ENCODE measurements at regions not wholly inside any gene's neighbourhood (a gene's known extent, or its start where the extent isn't known, plus 50 kb on each side); places are given as distances from the start of the nearest gene placed in this dataset.

GRCh38 chr12:42779186-42779859, 189.8 kb upstream of the PRICKLE1 start (continued):
- TF ChIP-seq MAX (IDR thresholded peaks at IDR 0.05) = no peak
- TF ChIP-seq EGR1 (IDR thresholded peaks at IDR 0.05; ENCODE audit: low read depth in 2 of 2) = no peak
- TF ChIP-seq NR2F2 (IDR thresholded peaks at IDR 0.05) = no peak
- TF ChIP-seq GABPA (IDR thresholded peaks at IDR 0.05 in 1 of 2, conservative IDR thresholded peaks at IDR 0.05 in 1 of 2) = no peak

DNA sequence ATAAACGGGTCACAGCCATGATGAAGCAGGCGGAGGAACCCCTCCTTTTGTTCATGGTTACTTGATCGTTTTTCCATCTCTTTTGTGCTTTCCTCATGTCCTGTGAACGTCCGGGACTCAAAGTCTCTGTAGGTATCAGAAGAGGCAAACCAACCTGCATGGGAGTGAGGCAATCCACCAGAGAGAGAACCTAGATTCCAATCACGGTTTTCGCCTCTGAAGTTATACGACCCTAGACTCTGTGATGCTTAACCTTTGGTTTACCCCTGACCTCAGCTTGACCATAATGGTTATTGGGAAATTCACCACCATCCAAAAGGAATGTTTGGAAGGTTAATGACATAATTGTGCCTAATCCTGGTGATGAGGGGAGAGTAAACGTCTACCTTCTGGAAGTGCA, 186.8 kb upstream of the PRICKLE1 start:
- Histone ChIP-seq H3K4me3 (ENCODE audit: low read depth in 1 of 3, low read length in 3 of 3) (no peak overlapping the region), H3K27me3 (ENCODE audit: control insufficient read depth in 4 of 4, insufficient read depth in 4 of 4, low read length in 3 of 4) (no peaks in the 10 kb centered on the region), H3K36me3 (ENCODE audit: control insufficient read depth in 4 of 4, insufficient read depth in 3 of 4, low read depth in 1 of 4, low read length in 3 of 4) (no peaks in the 10 kb centered on the region), H3K9ac (ENCODE audit: low read depth in 1 of 2, low read length in 2 of 2) (no peak overlapping the region), H3K27ac (ENCODE audit: low read depth in 1 of 2, low read length in 2 of 2) (no peak overlapping the region), H3K4me1 (ENCODE audit: control insufficient read depth in 4 of 4, insufficient read depth in 4 of 4, low read length in 3 of 4) (no peaks in the 10 kb centered on the region), H3K9me3 (ENCODE audit: control insufficient read depth in 4 of 4, low read length in 3 of 4) (peaks cover 0 to 3% (median under 1%) of the 10 kb centered on the region in 4 donors)
- DNase-seq (ENCODE audit: low spot score) = no peak
- TF ChIP-seq, protein P1, sequence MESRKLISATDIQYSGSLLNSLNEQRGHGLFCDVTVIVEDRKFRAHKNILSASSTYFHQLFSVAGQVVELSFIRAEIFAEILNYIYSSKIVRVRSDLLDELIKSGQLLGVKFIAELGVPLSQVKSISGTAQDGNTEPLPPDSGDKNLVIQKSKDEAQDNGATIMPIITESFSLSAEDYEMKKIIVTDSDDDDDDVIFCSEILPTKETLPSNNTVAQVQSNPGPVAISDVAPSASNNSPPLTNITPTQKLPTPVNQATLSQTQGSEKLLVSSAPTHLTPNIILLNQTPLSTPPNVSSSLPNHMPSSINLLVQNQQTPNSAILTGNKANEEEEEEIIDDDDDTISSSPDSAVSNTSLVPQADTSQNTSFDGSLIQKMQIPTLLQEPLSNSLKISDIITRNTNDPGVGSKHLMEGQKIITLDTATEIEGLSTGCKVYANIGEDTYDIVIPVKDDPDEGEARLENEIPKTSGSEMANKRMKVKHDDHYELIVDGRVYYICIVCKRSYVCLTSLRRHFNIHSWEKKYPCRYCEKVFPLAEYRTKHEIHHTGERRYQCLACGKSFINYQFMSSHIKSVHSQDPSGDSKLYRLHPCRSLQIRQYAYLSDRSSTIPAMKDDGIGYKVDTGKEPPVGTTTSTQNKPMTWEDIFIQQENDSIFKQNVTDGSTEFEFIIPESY (IDR thresholded peaks at IDR 0.05) = no peak
- TF ChIP-seq EGR1 (IDR thresholded peaks at IDR 0.05; ENCODE audit: low read depth in 2 of 2) = no peak
- no peak for TF ChIP-seq TAF1 (conservative IDR thresholded peaks at IDR 0.05)
- no peak for TF ChIP-seq GABPA (IDR thresholded peaks at IDR 0.05 in 1 of 2, conservative IDR thresholded peaks at IDR 0.05 in 1 of 2)
- no peak for TF ChIP-seq FOXA2 (IDR thresholded peaks at IDR 0.05)
- WGBS = 61% methylated on average over 9 of the region's 9 CpGs

GRCh38 chr12:42774238-42774637, 184.7 kb upstream of the PRICKLE1 start:
- peaks cover 0 to 3% (median under 1%) of the 10 kb centered on the region in 4 donors for H3K9me3 ChIP-seq (ENCODE audit: control insufficient read depth in 4 of 4, low read length in 3 of 4)
- no peak overlapping the region for H3K4me3 ChIP-seq (ENCODE audit: low read depth in 1 of 3, low read length in 3 of 3)
- no peak overlapping the region for H3K27ac ChIP-seq (ENCODE audit: low read depth in 1 of 2, low read length in 2 of 2)
- H3K36me3 ChIP-seq (ENCODE audit: control insufficient read depth in 4 of 4, insufficient read depth in 3 of 4, low read depth in 1 of 4, low read length in 3 of 4) = no peaks in the 10 kb centered on the region
- TF ChIP-seq, protein P2, sequence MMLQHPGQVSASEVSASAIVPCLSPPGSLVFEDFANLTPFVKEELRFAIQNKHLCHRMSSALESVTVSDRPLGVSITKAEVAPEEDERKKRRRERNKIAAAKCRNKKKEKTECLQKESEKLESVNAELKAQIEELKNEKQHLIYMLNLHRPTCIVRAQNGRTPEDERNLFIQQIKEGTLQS (IDR thresholded peaks at IDR 0.05) = no peak
- TF ChIP-seq HNF4G (IDR thresholded peaks at IDR 0.05) (no peak), MAX (IDR thresholded peaks at IDR 0.05) (no peak), HNF4A (conservative IDR thresholded peaks at IDR 0.05) (no peak), EGR1 (IDR thresholded peaks at IDR 0.05; ENCODE audit: low read depth in 2 of 2) (no peak), NR2F2 (IDR thresholded peaks at IDR 0.05) (no peak), FOXA2 (IDR thresholded peaks at IDR 0.05) (no peak), RAD21 (IDR thresholded peaks at IDR 0.05) (no peak), GABPA (IDR thresholded peaks at IDR 0.05 in 1 of 2, conservative IDR thresholded peaks at IDR 0.05 in 1 of 2) (no peak), FOXA1 (IDR thresholded peaks at IDR 0.05) (no peak), JUND (IDR thresholded peaks at IDR 0.05) (no peak), SP1 (IDR thresholded peaks at IDR 0.05) (no peak), RXRA (IDR thresholded peaks at IDR 0.05) (no peak), TAF1 (conservative IDR thresholded peaks at IDR 0.05) (no peak), YY1 (IDR thresholded peaks at IDR 0.05) (no peak), CTCF (IDR thresholded peaks at IDR 0.05; ENCODE audit: low read depth, low read length, missing input control) (no peak)
- TF ChIP-seq, protein P1 (IDR thresholded peaks at IDR 0.05) = no peak
- TF ChIP-seq, protein P3, sequence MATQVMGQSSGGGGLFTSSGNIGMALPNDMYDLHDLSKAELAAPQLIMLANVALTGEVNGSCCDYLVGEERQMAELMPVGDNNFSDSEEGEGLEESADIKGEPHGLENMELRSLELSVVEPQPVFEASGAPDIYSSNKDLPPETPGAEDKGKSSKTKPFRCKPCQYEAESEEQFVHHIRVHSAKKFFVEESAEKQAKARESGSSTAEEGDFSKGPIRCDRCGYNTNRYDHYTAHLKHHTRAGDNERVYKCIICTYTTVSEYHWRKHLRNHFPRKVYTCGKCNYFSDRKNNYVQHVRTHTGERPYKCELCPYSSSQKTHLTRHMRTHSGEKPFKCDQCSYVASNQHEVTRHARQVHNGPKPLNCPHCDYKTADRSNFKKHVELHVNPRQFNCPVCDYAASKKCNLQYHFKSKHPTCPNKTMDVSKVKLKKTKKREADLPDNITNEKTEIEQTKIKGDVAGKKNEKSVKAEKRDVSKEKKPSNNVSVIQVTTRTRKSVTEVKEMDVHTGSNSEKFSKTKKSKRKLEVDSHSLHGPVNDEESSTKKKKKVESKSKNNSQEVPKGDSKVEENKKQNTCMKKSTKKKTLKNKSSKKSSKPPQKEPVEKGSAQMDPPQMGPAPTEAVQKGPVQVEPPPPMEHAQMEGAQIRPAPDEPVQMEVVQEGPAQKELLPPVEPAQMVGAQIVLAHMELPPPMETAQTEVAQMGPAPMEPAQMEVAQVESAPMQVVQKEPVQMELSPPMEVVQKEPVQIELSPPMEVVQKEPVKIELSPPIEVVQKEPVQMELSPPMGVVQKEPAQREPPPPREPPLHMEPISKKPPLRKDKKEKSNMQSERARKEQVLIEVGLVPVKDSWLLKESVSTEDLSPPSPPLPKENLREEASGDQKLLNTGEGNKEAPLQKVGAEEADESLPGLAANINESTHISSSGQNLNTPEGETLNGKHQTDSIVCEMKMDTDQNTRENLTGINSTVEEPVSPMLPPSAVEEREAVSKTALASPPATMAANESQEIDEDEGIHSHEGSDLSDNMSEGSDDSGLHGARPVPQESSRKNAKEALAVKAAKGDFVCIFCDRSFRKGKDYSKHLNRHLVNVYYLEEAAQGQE (IDR thresholded peaks at IDR 0.05) = no peak
- no peaks in the 10 kb centered on the region for H3K27me3 ChIP-seq (ENCODE audit: control insufficient read depth in 4 of 4, insufficient read depth in 4 of 4, low read length in 3 of 4)
- WGBS = 86% methylated on average over 3 of the region's 3 CpGs
- H3K9ac ChIP-seq (ENCODE audit: low read depth in 1 of 2, low read length in 2 of 2) = no peak overlapping the region
- DNase-seq (ENCODE audit: low spot score) = no peak
- H3K4me1 ChIP-seq (ENCODE audit: control insufficient read depth in 4 of 4, insufficient read depth in 4 of 4, low read length in 3 of 4) = no peaks in the 10 kb centered on the region

Measured in liver (tissue), 8 donors.